Stimulated activated naive B cell treated with anti-CD40 and anti-IgM and Interleukin-4, amounts not matched to agents 10 μg/mL and 1 μg/mL and 100 μg/mL, for 72 hours (primary cell): ENCODE measurements at regions not wholly inside any gene's neighbourhood (a gene's known extent, or its start where the extent isn't known, plus 50 kb on each side); places are given as distances from the start of the nearest gene placed in this dataset.

Source experiments
- ATAC-seq, 2 donors: fragments of 150-1000 bp; cut with Tn5 transposase; replicated peaks; 2 replicates each; pipeline ENCODE4 v1.10.0; 2021; ENCODE audit warnings: moderate library complexity in 1 of 2
- DNase-seq: peaks from one replicate; pipeline ENCODE4 v3.0.0; 2021
- H3K27ac Mint-ChIP-seq: one replicate; pipeline ENCODE4 v1.8.0; 2022; ENCODE audit warnings: mild to moderate bottlenecking, mixed read lengths
- H3K27me3 Mint-ChIP-seq, 2 donors: one replicate each; pipeline ENCODE4 v1.8.0; 2022; ENCODE audit warnings: mixed read lengths in 2 of 2
- H3K36me3 Mint-ChIP-seq, 2 donors: one replicate each; pipeline ENCODE4 v1.8.0; 2022; ENCODE audit warnings: mixed read lengths in 2 of 2, mild to moderate bottlenecking in 1 of 2
- H3K4me1 Mint-ChIP-seq, 2 donors: one replicate each; pipeline ENCODE4 v1.8.0; 2022; ENCODE audit warnings: mixed read lengths in 2 of 2, mild to moderate bottlenecking in 1 of 2
- H3K4me3 Mint-ChIP-seq, 2 donors: one replicate each; pipeline ENCODE4 v1.8.0; 2022; ENCODE audit warnings: mild to moderate bottlenecking in 2 of 2, mixed read lengths in 2 of 2, moderate library complexity in 1 of 2
- H3K9me3 Mint-ChIP-seq, 2 donors: one replicate each; pipeline ENCODE4 v1.8.0; 2022; ENCODE audit warnings: mixed read lengths in 2 of 2, mild to moderate bottlenecking in 1 of 2

DNA sequence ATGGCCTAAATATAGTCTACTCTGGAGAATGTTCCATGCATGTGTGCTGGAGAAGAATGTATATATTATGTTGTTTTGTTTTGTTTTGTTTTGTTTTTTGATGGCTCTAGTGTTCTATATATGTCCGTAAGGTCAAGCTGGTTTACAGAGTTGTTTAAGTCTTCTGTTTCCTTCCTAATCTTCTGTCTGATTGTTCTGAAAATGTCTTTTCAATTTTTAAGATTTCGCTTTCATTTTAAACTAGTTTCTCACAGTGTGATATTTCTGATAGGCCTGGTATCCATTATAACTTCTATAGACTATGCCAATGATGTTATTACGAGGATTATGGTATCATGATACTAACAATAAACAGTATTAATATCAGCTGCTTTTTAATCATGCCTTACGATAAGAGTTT is 1126.3 kb upstream of the SORCS1 start:
- H3K9me3 Mint-ChIP-seq, result peaks cover 7 to 8% of the 10 kb centered on the region in 2 donors
- ATAC-seq (no peak), DNase-seq (no peak)
- no peak overlapping the region for H3K4me3 Mint-ChIP-seq
- no peaks in the 10 kb centered on the region for H3K36me3 Mint-ChIP-seq
- H3K4me1 Mint-ChIP-seq, result no peaks in the 10 kb centered on the region
- no peaks in the 10 kb centered on the region for H3K27me3 Mint-ChIP-seq
- no peak overlapping the region for H3K27ac Mint-ChIP-seq

DNA sequence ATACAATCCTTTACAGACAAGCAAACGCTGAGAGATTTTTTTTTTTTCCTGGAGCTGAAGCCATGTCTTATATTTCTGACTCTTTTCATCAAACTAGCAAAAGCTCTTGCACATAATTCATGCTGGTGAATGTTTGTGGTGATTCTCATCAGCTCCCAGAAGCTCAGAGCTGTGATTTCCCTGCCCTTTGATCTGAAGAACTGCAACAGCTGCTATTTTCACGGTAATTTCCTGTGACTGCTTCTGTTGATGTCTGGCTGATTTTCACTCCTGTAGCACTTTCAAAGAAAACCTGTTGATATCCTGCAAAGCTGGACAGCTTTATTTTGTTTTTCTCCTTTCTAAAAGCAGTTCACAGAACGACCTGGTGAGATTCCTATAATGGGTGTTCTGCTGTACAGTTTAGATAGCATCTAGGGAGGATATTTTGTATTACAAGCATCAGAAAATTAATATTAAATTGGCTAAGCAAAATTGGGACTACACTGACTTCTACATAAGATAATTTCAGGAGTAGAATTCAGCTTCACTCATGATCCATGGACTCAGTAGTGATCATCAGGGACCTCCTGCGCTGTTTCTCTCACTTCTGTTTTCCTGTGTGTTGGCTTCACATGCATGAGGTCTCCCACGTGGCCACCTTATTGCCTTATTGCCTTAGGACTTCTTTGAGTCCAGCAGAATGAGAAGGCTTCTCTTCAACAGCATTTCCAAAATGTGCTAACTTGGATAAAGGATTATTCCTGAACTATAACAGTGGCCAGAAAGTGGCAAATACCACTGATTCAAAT is 1111.6 kb upstream of the SORCS1 start:
- no peaks in the 10 kb centered on the region for H3K36me3 Mint-ChIP-seq
- peaks cover 5 to 14% of the 10 kb centered on the region in 2 donors for H3K9me3 Mint-ChIP-seq
- no peak overlapping the region for H3K27ac Mint-ChIP-seq
- H3K27me3 Mint-ChIP-seq, result no peaks in the 10 kb centered on the region
- H3K4me3 Mint-ChIP-seq, result no peak overlapping the region
- H3K4me1 Mint-ChIP-seq, result no peaks in the 10 kb centered on the region
- no peak for ATAC-seq
- DNase-seq, result no peak

- Mint-ChIP-seq H3K27me3 (no peaks in the 10 kb centered on the region), H3K4me3 (no peak overlapping the region), H3K36me3 (no peaks in the 10 kb centered on the region), H3K9me3 (peaks cover 0 to 2% of the 10 kb centered on the region in 2 donors), H3K27ac (no peak overlapping the region), H3K4me1 (no peaks in the 10 kb centered on the region)
- DNase-seq (no peak), ATAC-seq (no peak)
These were observed 1095.9 kb upstream of the SORCS1 start for GRCh38 chr10:108260383-108260906.

DNA sequence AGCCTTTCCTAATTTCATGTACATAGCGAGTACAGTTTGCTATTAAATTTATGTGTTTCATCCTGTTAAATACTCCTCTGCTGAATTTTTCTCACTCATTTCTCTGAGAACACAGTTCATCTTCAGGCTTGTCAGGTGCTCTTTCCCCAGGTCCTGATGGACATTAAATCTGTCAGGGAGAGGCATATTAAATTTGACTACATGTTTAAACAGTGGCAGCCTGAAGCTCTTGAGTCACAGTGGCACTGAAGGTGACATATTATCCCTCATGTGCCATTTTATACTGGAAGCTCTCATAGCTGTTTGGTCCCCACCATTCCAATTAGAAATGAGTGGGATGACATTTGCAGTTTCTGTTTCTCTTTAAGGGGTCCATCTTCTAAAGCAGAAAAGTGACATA is 1089.6 kb upstream of the SORCS1 start:
- ATAC-seq, result no peak
- H3K27me3 Mint-ChIP-seq, result no peaks in the 10 kb centered on the region
- DNase-seq, result no peak
- H3K27ac Mint-ChIP-seq, result no peak overlapping the region
- H3K36me3 Mint-ChIP-seq, result no peaks in the 10 kb centered on the region
- H3K4me1 Mint-ChIP-seq, result no peaks in the 10 kb centered on the region
- H3K4me3 Mint-ChIP-seq, result no peak overlapping the region
- H3K9me3 Mint-ChIP-seq, result peaks cover 0 to 5% of the 10 kb centered on the region in 2 donors

DNA sequence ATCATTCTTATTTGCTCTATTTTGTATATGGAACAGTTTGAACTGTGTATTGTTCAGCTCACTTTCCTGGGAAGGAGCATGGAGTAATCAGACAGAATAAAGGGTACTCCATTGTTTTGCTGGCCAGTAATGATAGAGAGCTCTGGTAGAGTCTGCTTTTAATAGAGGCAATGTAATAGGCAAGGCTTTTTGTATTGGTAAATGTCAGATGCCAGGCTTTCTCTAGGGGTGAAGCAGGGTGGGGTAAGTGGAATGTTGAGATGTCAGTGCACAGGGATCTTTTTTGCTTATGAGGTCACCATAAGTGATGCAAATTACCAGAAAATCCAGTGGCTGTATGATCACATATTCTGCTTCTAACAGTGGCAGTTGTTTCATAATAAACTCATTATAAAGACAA is 1088.3 kb upstream of the SORCS1 start:
- Mint-ChIP-seq H3K27me3 (no peaks in the 10 kb centered on the region), H3K9me3 (peaks cover 1 to 5% of the 10 kb centered on the region in 2 donors), H3K4me1 (no peaks in the 10 kb centered on the region), H3K27ac (no peak overlapping the region), H3K4me3 (no peak overlapping the region), H3K36me3 (no peaks in the 10 kb centered on the region)
- DNase-seq (no peak), ATAC-seq (no peak)

- DNase-seq, result no peak
- Mint-ChIP-seq H3K27ac (no peak overlapping the region), H3K4me3 (no peak overlapping the region), H3K9me3 (peaks cover 10 to 13% of the 10 kb centered on the region in 2 donors), H3K4me1 (no peaks in the 10 kb centered on the region), H3K36me3 (no peaks in the 10 kb centered on the region), H3K27me3 (no peaks in the 10 kb centered on the region)
- ATAC-seq, result no peak
These were observed 1086.6 kb upstream of the SORCS1 start for GRCh38 chr10:108250936-108251620.

GRCh38 chr10:108249940-108250339 is 1085.4 kb upstream of the SORCS1 start:
- DNase-seq, result no peak
- no peak for ATAC-seq
- H3K27me3 Mint-ChIP-seq, result no peaks in the 10 kb centered on the region
- no peaks in the 10 kb centered on the region for H3K4me1 Mint-ChIP-seq
- no peak overlapping the region for H3K27ac Mint-ChIP-seq
- no peaks in the 10 kb centered on the region for H3K36me3 Mint-ChIP-seq
- peaks cover 12 to 13% of the 10 kb centered on the region in 2 donors for H3K9me3 Mint-ChIP-seq
- no peak overlapping the region for H3K4me3 Mint-ChIP-seq

- Mint-ChIP-seq H3K9me3 (peaks cover 19 to 22% of the 10 kb centered on the region in 2 donors), H3K4me1 (no peaks in the 10 kb centered on the region), H3K27me3 (no peaks in the 10 kb centered on the region), H3K27ac (no peak overlapping the region), H3K36me3 (no peaks in the 10 kb centered on the region), H3K4me3 (no peak overlapping the region)
- ATAC-seq, result no peak
- DNase-seq, result no peak
These were observed 1080.1 kb upstream of the SORCS1 start for GRCh38 chr10:108244443-108245228.

DNA sequence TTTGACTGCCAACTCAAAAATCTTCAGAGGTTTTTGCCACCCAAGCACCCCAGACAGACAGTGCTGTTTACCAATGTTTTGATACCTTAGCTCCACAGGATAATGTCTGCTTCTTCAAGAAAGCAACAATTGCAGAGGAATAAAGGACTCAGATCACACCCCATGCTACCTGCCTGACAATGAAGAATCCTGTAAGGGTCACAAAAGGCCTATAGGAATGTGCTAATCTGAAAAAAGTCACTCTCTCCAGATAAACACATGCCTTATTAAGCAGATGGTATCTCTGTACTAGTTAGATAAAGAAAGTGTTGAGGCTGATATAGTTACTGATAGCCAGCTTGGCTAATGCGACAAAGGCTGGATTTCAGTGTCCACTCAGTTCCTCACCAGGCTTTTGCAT is 1076.7 kb upstream of the SORCS1 start:
- Mint-ChIP-seq H3K27ac (no peak overlapping the region), H3K4me1 (no peaks in the 10 kb centered on the region), H3K36me3 (no peaks in the 10 kb centered on the region), H3K4me3 (no peak overlapping the region), H3K27me3 (no peaks in the 10 kb centered on the region), H3K9me3 (peaks cover 9 to 13% of the 10 kb centered on the region in 2 donors)
- DNase-seq (no peak), ATAC-seq (no peak)

- H3K27me3 Mint-ChIP-seq, result no peaks in the 10 kb centered on the region
- DNase-seq (no peak), ATAC-seq (no peak)
- peaks cover 4 to 12% of the 10 kb centered on the region in 2 donors for H3K9me3 Mint-ChIP-seq
- H3K27ac Mint-ChIP-seq, result no peak overlapping the region
- no peaks in the 10 kb centered on the region for H3K4me1 Mint-ChIP-seq
- no peaks in the 10 kb centered on the region for H3K36me3 Mint-ChIP-seq
- no peak overlapping the region for H3K4me3 Mint-ChIP-seq
These were observed 1073.8 kb upstream of the SORCS1 start for GRCh38 chr10:108238261-108238660.

DNA sequence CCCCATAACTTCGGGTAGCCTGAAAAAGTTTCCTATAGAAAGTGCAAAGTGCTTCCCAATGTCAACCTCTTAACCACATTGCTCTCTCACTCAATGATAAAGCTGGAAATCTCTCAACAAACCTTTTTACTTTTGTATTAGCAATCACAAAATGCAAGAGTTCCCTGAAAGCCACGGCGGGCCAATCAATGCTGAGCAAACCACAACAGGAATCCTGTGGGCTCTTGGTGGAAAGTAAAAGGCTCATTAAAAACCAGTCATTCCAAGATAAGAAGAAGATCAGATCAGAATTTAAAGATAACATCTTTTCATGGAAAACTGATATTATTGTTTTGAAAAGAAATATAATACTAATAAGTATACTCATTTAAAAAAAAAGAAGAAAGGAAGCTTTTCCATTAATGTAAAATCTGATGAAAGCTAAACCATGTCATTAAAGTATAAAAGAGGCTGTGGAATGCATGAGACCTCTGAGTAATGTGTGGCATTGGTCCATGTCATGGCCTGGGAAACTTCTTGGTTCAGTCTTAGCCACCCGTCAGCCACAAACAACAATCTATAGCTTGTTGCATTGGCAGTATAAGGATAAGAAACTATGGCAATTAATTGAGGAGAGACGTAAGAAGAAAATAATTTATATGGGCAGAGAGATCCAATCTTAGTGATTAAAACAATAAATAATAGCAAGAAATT is 1066.1 kb upstream of the SORCS1 start:
- Mint-ChIP-seq H3K9me3 (peaks cover 0 to 6% of the 10 kb centered on the region in 2 donors), H3K4me3 (no peak overlapping the region), H3K36me3 (no peaks in the 10 kb centered on the region), H3K27ac (no peak overlapping the region), H3K4me1 (no peaks in the 10 kb centered on the region), H3K27me3 (no peaks in the 10 kb centered on the region)
- ATAC-seq, result no peak
- DNase-seq, result no peak

GRCh38 chr10:108208732-108209131 is 1044.2 kb upstream of the SORCS1 start:
- peaks cover 4% of the 10 kb centered on the region in 2 donors for H3K9me3 Mint-ChIP-seq
- no peak overlapping the region for H3K27ac Mint-ChIP-seq
- ATAC-seq, result no peak
- no peaks in the 10 kb centered on the region for H3K4me1 Mint-ChIP-seq
- DNase-seq, result no peak
- H3K36me3 Mint-ChIP-seq, result no peaks in the 10 kb centered on the region
- H3K4me3 Mint-ChIP-seq, result no peak overlapping the region
- H3K27me3 Mint-ChIP-seq, result no peaks in the 10 kb centered on the region

GRCh38 chr10:108208038-108208437 is 1043.5 kb upstream of the SORCS1 start:
- Mint-ChIP-seq H3K9me3 (peaks cover 4% of the 10 kb centered on the region in 2 donors), H3K27me3 (no peaks in the 10 kb centered on the region), H3K4me3 (no peak overlapping the region), H3K36me3 (no peaks in the 10 kb centered on the region), H3K27ac (no peak overlapping the region), H3K4me1 (no peaks in the 10 kb centered on the region)
- ATAC-seq (no peak), DNase-seq (no peak)
